Endothelial cell of umbilical vein (primary cell): ENCODE measurements at regions not wholly inside any gene's neighbourhood (a gene's known extent, or its start where the extent isn't known, plus 50 kb on each side); places are given as distances from the start of the nearest gene placed in this dataset.
"Not testable (repeated sequence)": the region's sequence is repeated elsewhere in the genome, so short reads cannot be mapped to it uniquely, and the experiment has no call there.

Source experiments
- BruUV-seq: library from RNA; stranded (reverse); fragments of 400-500 nt; replicated peaks from 2 replicates; lab custom pipeline; 2021; lab: Mats Ljungman, UMichigan
- CTCF ChIA-PET: fragments of 300-600, 350-600 bp; sonication (Branson Sonifier 250); formaldehyde crosslinking; loops from one replicate; lab custom pipeline; 2021; ENCODE audit warnings: antibody characterized with exemption, inconsistent platforms; lab: Charles Lee
- POLR2A ChIA-PET: fragments of 300-600, 350-600 bp; sonication (Branson Sonifier 250); formaldehyde crosslinking; loops from one replicate; lab custom pipeline; 2021; ENCODE audit warnings: antibody characterized with exemption, inconsistent platforms; lab: Charles Lee
- DNase-seq: peaks from one replicate; pipeline ENCODE4 v3.0.0-alpha.2; 2011; ENCODE audit warnings: low read depth, low spot score
- FAIRE-seq: peaks from 2 replicates; lab custom pipeline; 2011; peaks lifted over from hg19 to GRCh38; lab: Jason Lieb, UNC
- H2AFZ ChIP-seq: 2 replicates; pipeline ENCODE4 v1.6.0; 2012; ENCODE audit warnings: low read depth, low read length, control low read depth, inconsistent platforms
- H3K27ac ChIP-seq: 2 replicates; pipeline ENCODE4 v1.5.1; 2011; ENCODE audit warnings: low read depth, mild to moderate bottlenecking, control low read depth, low read length, moderate library complexity; ENCODE audit not compliant: insufficient read depth
- H3K27me3 ChIP-seq, 2 experiments: 2 replicates each; pipeline versions ENCODE4 v1.6.0 to v1.6.1; 2011; ENCODE audit warnings: low read length in 2 of 2, mixed read lengths in 1 of 2; ENCODE audit not compliant: control insufficient read depth in 2 of 2, insufficient read depth in 2 of 2
- H3K36me3 ChIP-seq, 2 experiments: 2 replicates in 1 of 2; 3 replicates in 1 of 2; pipeline ENCODE4 v1.5.1; 2011; ENCODE audit warnings: low read length in 2 of 2, mild to moderate bottlenecking in 1 of 2, moderate library complexity in 1 of 2; ENCODE audit not compliant: control insufficient read depth in 2 of 2, insufficient read depth in 2 of 2; ENCODE audit errors: extremely low read depth in 1 of 2
- H3K4me1 ChIP-seq: 3 replicates; pipeline ENCODE4 v1.5.1; 2011; ENCODE audit warnings: mild to moderate bottlenecking, low read length; ENCODE audit not compliant: control insufficient read depth, insufficient read depth; ENCODE audit errors: extremely low read depth
- H3K4me2 ChIP-seq: 2 replicates; pipeline ENCODE4 v1.6.1; 2011; ENCODE audit warnings: low read length, control low read depth, mixed read lengths; ENCODE audit not compliant: insufficient read depth
- H3K4me3 ChIP-seq, 3 experiments: fragments of 200-600 bp in 1 of 3; sonication (generic), shearing (Covaris generic) in 1 of 3; replicated peaks in 1 of 3; 2 replicates each; pipeline ENCODE4 v1.5.1; 2011 to 2016; ENCODE audit warnings: control low read depth in 3 of 3, low read length in 3 of 3, mild to moderate bottlenecking in 2 of 3, inconsistent platforms in 1 of 3, low read depth in 1 of 3, moderate library complexity in 1 of 3; ENCODE audit not compliant: insufficient read depth in 1 of 3
- H3K79me2 ChIP-seq: 2 replicates; pipeline ENCODE4 v1.6.0; 2012; ENCODE audit warnings: low read length, inconsistent platforms; ENCODE audit not compliant: control insufficient read depth, insufficient read depth
- H3K9ac ChIP-seq: replicated peaks from 2 replicates; pipeline ENCODE3; 2011; ENCODE audit warnings: low read length, control low read depth; ENCODE audit not compliant: insufficient read depth; ENCODE audit errors: extremely low read depth
- H3K9me1 ChIP-seq: replicated peaks from 3 replicates; pipeline ENCODE4 v1.6.0; 2011; ENCODE audit warnings: mild to moderate bottlenecking, low read length; ENCODE audit not compliant: control insufficient read depth, insufficient read depth; ENCODE audit errors: extremely low read depth
- H3K9me3 ChIP-seq: replicated peaks from 2 replicates; pipeline ENCODE4 v1.5.1; 2012; ENCODE audit warnings: low read length, inconsistent platforms; ENCODE audit not compliant: control insufficient read depth, insufficient read depth
- H4K20me1 ChIP-seq: replicated peaks from 2 replicates; pipeline ENCODE3; 2011; ENCODE audit warnings: mild to moderate bottlenecking, low read length; ENCODE audit not compliant: control insufficient read depth, insufficient read depth; ENCODE audit errors: extremely low read depth
- CTCF ChIP-seq, 2 donors: IDR thresholded peaks; 1 replicate in 1 of 2; 2 replicates in 1 of 2; pipeline ENCODE4 v1.5.1; 2011; ENCODE audit warnings: low read length in 2 of 2, mild to moderate bottlenecking in 2 of 2, moderate library complexity in 2 of 2, control low read depth in 1 of 2, inconsistent platforms in 1 of 2, low read depth in 1 of 2; ENCODE audit not compliant: insufficient read depth in 1 of 2; ENCODE audit errors: extremely low read depth in 1 of 2
- EZH2 ChIP-seq: IDR thresholded peaks from 2 replicates; pipeline ENCODE4 v1.6.1; 2012; ENCODE audit warnings: borderline replicate concordance, low read depth, mild to moderate bottlenecking, moderate library complexity, low read length, inconsistent platforms; ENCODE audit not compliant: severe bottlenecking
- GATA2 ChIP-seq: IDR thresholded peaks from 2 replicates; pipeline ENCODE4 v1.7.0; 2011; ENCODE audit warnings: low read depth, mild to moderate bottlenecking, moderate library complexity, mixed read lengths, low read length; ENCODE audit not compliant: insufficient read length, insufficient read depth
- MYC ChIP-seq: IDR thresholded peaks from one replicate; pipeline ENCODE4 v1.6.1; 2011; ENCODE audit warnings: mild to moderate bottlenecking, low read depth, low read length
- POLR2AphosphoS5 ChIP-seq: IDR thresholded peaks from 2 replicates; pipeline ENCODE4 v1.6.1; 2012; ENCODE audit warnings: low read depth, mild to moderate bottlenecking, control low read depth, low read length, moderate library complexity; ENCODE audit not compliant: insufficient read depth
- dilution Hi-C: fragments of 300-500 bp; cut with MboI; formaldehyde crosslinking; loops from one replicate; pipeline ENCODE4 v1.15.0; 2019; ENCODE audit warnings: low sequenced_read_pairs; ENCODE audit not compliant: extremely low pct_ligation_motif_present
- intact Hi-C: fragments of 100-400 bp; cut with micrococcal nuclease; formaldehyde crosslinking; loops from one replicate; pipeline ENCODE4 v1.10.0; 2022

- H4K20me1 ChIP-seq, result no peaks in the 10 kb centered on the region
- no peaks in the 10 kb centered on the region for H3K9me1 ChIP-seq
- no peaks in the 10 kb centered on the region for H3K4me1 ChIP-seq
- H3K4me2 ChIP-seq, result no peak overlapping the region
- CTCF ChIA-PET, result no interaction called here
- POLR2A ChIA-PET, result no interaction called here
- no peaks in the 10 kb centered on the region for H3K9me3 ChIP-seq
- H3K36me3 ChIP-seq, result no peaks in the 10 kb centered on the region
- no peak for TF ChIP-seq EZH2
- no peak for TF ChIP-seq POLR2AphosphoS5
- TF ChIP-seq MYC, result no peak
- TF ChIP-seq GATA2, result no peak
- TF ChIP-seq CTCF (IDR thresholded peaks at IDR 0.05; ENCODE audit: extremely low read depth in 1 of 2, insufficient read depth in 1 of 2, low read depth in 1 of 2, low read length in 2 of 2), result no peak
- intact Hi-C loops, result no loop called here
- no peak overlapping the region for H3K4me3 ChIP-seq
- no peaks in the 10 kb centered on the region for H3K79me2 ChIP-seq
- H3K27me3 ChIP-seq, result no peaks in the 10 kb centered on the region
- DNase-seq (no peak), FAIRE-seq (no peak)
- dilution Hi-C loops, result no loop called here
- H3K9ac ChIP-seq, result no peak overlapping the region
- H2AFZ ChIP-seq, result no peak overlapping the region
- no peak overlapping the region for H3K27ac ChIP-seq
- BruUV-seq, result no TSS peak
Measured at GRCh38 chr4:12375805-12376204, 947.1 kb upstream of the HS3ST1 start.

GRCh38 chr4:12365869-12366268, 937.2 kb upstream of the HS3ST1 start:
- H3K4me3 ChIP-seq, POLR2A ChIA-PET, H3K27ac ChIP-seq, H3K4me1 ChIP-seq, H3K27me3 ChIP-seq, FAIRE-seq, H3K4me2 ChIP-seq, H3K9me3 ChIP-seq, H3K9ac ChIP-seq, BruUV-seq, H3K36me3 ChIP-seq, H2AFZ ChIP-seq, H3K9me1 ChIP-seq, H4K20me1 ChIP-seq, DNase-seq, H3K79me2 ChIP-seq, dilution Hi-C loops, CTCF ChIA-PET, intact Hi-C loops: not testable (repeated sequence)
